Ovary (tissue), 3 donors: ENCODE measurements at regions not wholly inside any gene's neighbourhood (a gene's known extent, or its start where the extent isn't known, plus 50 kb on each side); places are given as distances from the start of the nearest gene placed in this dataset.

Experiments used
- CTCF ChIP-seq, 3 donors: fragments of 450-650 bp in 2 of 3; fragments of 200-600 bp in 1 of 3; IDR thresholded peaks; one replicate each; pipeline versions ENCODE4 v1.5.1 to v1.8.0; 2016 to 2022; ENCODE audit warnings: antibody characterized with exemption in 3 of 3, mild to moderate bottlenecking in 1 of 3
- POLR2A ChIP-seq: fragments of 450-650 bp; IDR thresholded peaks from one replicate; pipeline ENCODE4 v1.6.1; 2017; ENCODE audit warnings: antibody characterized with exemption, mild to moderate bottlenecking, moderate library complexity
- donor health status: DM: no; HTN: no; CAD: no.

- TF ChIP-seq CTCF (IDR thresholded peaks at IDR 0.05) (no peak), POLR2A (no peak)
Measured at GRCh38 chr2:176872406-176872805, 340.2 kb upstream of the HNRNPA3 start.
